ENCODE measurements at regions not wholly inside any gene's neighbourhood (a gene's known extent, or its start where the extent isn't known, plus 50 kb on each side); places are given as distances from the start of the nearest gene placed in this dataset.
"Not testable (repeated sequence)": the region's sequence is repeated elsewhere in the genome, so short reads cannot be mapped to it uniquely, and the experiment has no call there.

GRCh38 chr15:20142906-20143305 lies 398.7 kb downstream of the GOLGA6L6 start:
- H3K4me1 ChIP-seq (replicated peaks); H3K4me3 ChIP-seq; H3K27me3 ChIP-seq (replicated peaks; ENCODE audit: insufficient read depth); intact Hi-C loops (cut with DNase I); H3K36me3 ChIP-seq; H3K27ac ChIP-seq; H3K9me3 ChIP-seq; DNase-seq (ENCODE audit: low spot score): not testable (repeated sequence)
- no CpG with 5 or more reads among the region's 3 CpGs for WGBS

GRCh38 chr15:20142410-20142809 lies 399.2 kb downstream of the GOLGA6L6 start:
- DNase-seq (ENCODE audit: low spot score); H3K36me3 ChIP-seq; H3K4me3 ChIP-seq; intact Hi-C loops (cut with DNase I); H3K4me1 ChIP-seq (replicated peaks); H3K27me3 ChIP-seq (replicated peaks; ENCODE audit: insufficient read depth); H3K9me3 ChIP-seq; H3K27ac ChIP-seq: not testable (repeated sequence)
- no CpG with 5 or more reads among the region's 1 CpG for WGBS

- intact Hi-C loops (cut with DNase I), result not testable (repeated sequence)
Observed at GRCh38 chr15:20124668-20125067, 416.9 kb downstream of the GOLGA6L6 start.

GRCh38 chr15:20106026-20106425 lies 435.6 kb downstream of the GOLGA6L6 start:
- DNase-seq (ENCODE audit: low spot score), result no peak
- WGBS, result 64% methylated on average over 1 of the region's 2 CpGs
- intact Hi-C loops (cut with DNase I), result no loop called here
- Histone ChIP-seq H3K9me3 (no peaks in the 10 kb centered on the region), H3K4me3 (no peak overlapping the region), H3K27ac (no peak overlapping the region), H3K4me1 (replicated peaks) (no peaks in the 10 kb centered on the region), H3K36me3 (no peaks in the 10 kb centered on the region), H3K27me3 (replicated peaks; ENCODE audit: insufficient read depth) (no peaks in the 10 kb centered on the region)
- no peak for TF ChIP-seq POLR2A (IDR thresholded peaks at IDR 0.05)
- no peak for TF ChIP-seq POLR2AphosphoS5 (IDR thresholded peaks at IDR 0.05)
- TF ChIP-seq CTCF (IDR thresholded peaks at IDR 0.05), result no peak

More at GRCh38 chr15:20124668-20125067, 416.9 kb downstream of the GOLGA6L6 start:
- DNase-seq (ENCODE audit: low spot score); H3K9me3 ChIP-seq; H3K4me1 ChIP-seq (replicated peaks); H3K27me3 ChIP-seq (replicated peaks; ENCODE audit: insufficient read depth); H3K27ac ChIP-seq; H3K36me3 ChIP-seq; H3K4me3 ChIP-seq: not testable (repeated sequence)
- WGBS, result 59% methylated on average over 2 of the region's 4 CpGs

- intact Hi-C loops (cut with DNase I); DNase-seq (ENCODE audit: low spot score): not testable (repeated sequence)
Observed at GRCh38 chr15:20105011-20105990, 436.3 kb downstream of the GOLGA6L6 start.

GRCh38 chr15:20104551-20104950 lies 437.0 kb downstream of the GOLGA6L6 start:
- H3K4me3 ChIP-seq; H3K27ac ChIP-seq; H3K36me3 ChIP-seq; intact Hi-C loops (cut with DNase I); H3K4me1 ChIP-seq (replicated peaks); H3K9me3 ChIP-seq; H3K27me3 ChIP-seq (replicated peaks; ENCODE audit: insufficient read depth): not testable (repeated sequence)
- DNase-seq (ENCODE audit: low spot score), result peak; percentile 14
- no CpG with 5 or more reads among the region's 6 CpGs for WGBS

More at GRCh38 chr15:20105011-20105990, 436.3 kb downstream of the GOLGA6L6 start:
- not testable (repeated sequence) for H3K4me1 ChIP-seq (replicated peaks); H3K27me3 ChIP-seq (replicated peaks; ENCODE audit: insufficient read depth); H3K27ac ChIP-seq; H3K36me3 ChIP-seq; H3K9me3 ChIP-seq; H3K4me3 ChIP-seq
- no CpG with 5 or more reads among the region's 3 CpGs for WGBS

- H3K4me3 ChIP-seq, result not testable (repeated sequence)
- WGBS, result 91% methylated on average over 4 of the region's 5 CpGs
Observed at GRCh38 chr15:20102862-20103261, 438.7 kb downstream of the GOLGA6L6 start.

GRCh38 chr15:20102209-20102608 lies 439.4 kb downstream of the GOLGA6L6 start:
- DNase-seq (ENCODE audit: low spot score); H3K4me1 ChIP-seq (replicated peaks); H3K9me3 ChIP-seq; intact Hi-C loops (cut with DNase I); H3K27me3 ChIP-seq (replicated peaks; ENCODE audit: insufficient read depth); H3K36me3 ChIP-seq; H3K27ac ChIP-seq; H3K4me3 ChIP-seq: not testable (repeated sequence)
- 83% methylated on average over 1 of the region's 1 CpG for WGBS

More at GRCh38 chr15:20102862-20103261, 438.7 kb downstream of the GOLGA6L6 start:
- DNase-seq (ENCODE audit: low spot score); H3K9me3 ChIP-seq; H3K36me3 ChIP-seq; H3K4me1 ChIP-seq (replicated peaks); intact Hi-C loops (cut with DNase I); H3K27ac ChIP-seq; H3K27me3 ChIP-seq (replicated peaks; ENCODE audit: insufficient read depth): not testable (repeated sequence)

GRCh38 chr15:20101281-20101680 lies 440.3 kb downstream of the GOLGA6L6 start:
- H3K4me3 ChIP-seq; H3K36me3 ChIP-seq; H3K27me3 ChIP-seq (replicated peaks; ENCODE audit: insufficient read depth); DNase-seq (ENCODE audit: low spot score); intact Hi-C loops (cut with DNase I); H3K27ac ChIP-seq; H3K9me3 ChIP-seq; H3K4me1 ChIP-seq (replicated peaks): not testable (repeated sequence)
- WGBS, result no CpG with 5 or more reads among the region's 3 CpGs

GRCh38 chr15:20100604-20101270 lies 440.9 kb downstream of the GOLGA6L6 start:
- intact Hi-C loops (cut with DNase I), result not testable (repeated sequence)
- WGBS, result no CpG with 5 or more reads among the region's 8 CpGs

GRCh38 chr15:20095699-20096303 lies 445.8 kb downstream of the GOLGA6L6 start:
- H3K36me3 ChIP-seq; H3K4me1 ChIP-seq (replicated peaks); intact Hi-C loops (cut with DNase I); DNase-seq (ENCODE audit: low spot score); H3K27me3 ChIP-seq (replicated peaks; ENCODE audit: insufficient read depth); H3K27ac ChIP-seq; H3K4me3 ChIP-seq; H3K9me3 ChIP-seq: not testable (repeated sequence)
- 72% methylated on average over 3 of the region's 6 CpGs for WGBS

More at GRCh38 chr15:20100604-20101270, 440.9 kb downstream of the GOLGA6L6 start:
- not testable (repeated sequence) for DNase-seq (ENCODE audit: low spot score); H3K4me1 ChIP-seq (replicated peaks); H3K27me3 ChIP-seq (replicated peaks; ENCODE audit: insufficient read depth); H3K4me3 ChIP-seq; H3K9me3 ChIP-seq; H3K27ac ChIP-seq; H3K36me3 ChIP-seq
